ENCODE measurements at regions not wholly inside any gene's neighbourhood (a gene's known extent, or its start where the extent isn't known, plus 50 kb on each side); places are given as distances from the start of the nearest gene placed in this dataset.

GRCh38 chr3:64377942-64378341 lies 152.7 kb upstream of the PRICKLE2 start:
- ATAC-seq (no peak), DNase-seq (ENCODE audit: low read depth, low spot score) (no peak)
- no peak overlapping the region for H3K4me2 ChIP-seq (ENCODE audit: low read length)
- H3K9me2 ChIP-seq (ENCODE audit: insufficient read depth): no peaks in the 10 kb centered on the region
- no peak overlapping the region for H3K4me3 ChIP-seq (replicated peaks in 1 of 2; ENCODE audit: low read depth in 1 of 2, low read length in 2 of 2)
- ChIA-PET POLR2A (no interaction called here), CTCF (no interaction called here), RAD21 (ENCODE audit: low non-redundant PET in 1 of 2, low total read pairs in 2 of 2, uncharacterized antibody in 2 of 2, unreplicated experiment in 2 of 2) (no interaction called here)
- H3K79me2 ChIP-seq (ENCODE audit: insufficient read depth, low read length): no peaks in the 10 kb centered on the region
- BruUV-seq (replicated peaks): no TSS peak
- no peak for TF ChIP-seq EZH2 (IDR thresholded peaks at IDR 0.05)
- no peak for TF ChIP-seq POLR2AphosphoS5 (IDR thresholded peaks at IDR 0.05; ENCODE audit: low read depth, low read length)
- no peak for TF ChIP-seq EGR1 (IDR thresholded peaks at IDR 0.05; ENCODE audit: low read depth)
- no peak for TF ChIP-seq RAD21 (IDR thresholded peaks at IDR 0.05; ENCODE audit: low read depth)
- TF ChIP-seq FOSL1 (IDR thresholded peaks at IDR 0.05; ENCODE audit: low read depth): no peak
- no peak for TF ChIP-seq SRF (IDR thresholded peaks at IDR 0.05; ENCODE audit: low read depth)
- no peak for TF ChIP-seq REST (IDR thresholded peaks at IDR 0.05; ENCODE audit: low read depth)
- no peak for TF ChIP-seq ATF3 (IDR thresholded peaks at IDR 0.05)
- no peak for TF ChIP-seq SP1 (IDR thresholded peaks at IDR 0.05; ENCODE audit: low read depth)
- no peak for TF ChIP-seq MAX (IDR thresholded peaks at IDR 0.05)
- TF ChIP-seq TCF7L2 (IDR thresholded peaks at IDR 0.05; ENCODE audit: borderline replicate concordance, extremely low read depth, insufficient read depth, insufficient read length): no peak
- no peaks in the 10 kb centered on the region for H4K20me1 ChIP-seq (ENCODE audit: insufficient read depth)
- no peaks in the 10 kb centered on the region for H3K36me3 ChIP-seq (ENCODE audit: control insufficient read depth in 1 of 2, insufficient read depth in 2 of 2, low read length in 2 of 2)
- no peak overlapping the region for H3K9ac ChIP-seq (ENCODE audit: low read length)
- H2AFZ ChIP-seq (ENCODE audit: low read depth, low read length, poor library complexity, severe bottlenecking): no peak overlapping the region
- intact Hi-C loops (cut with micrococcal nuclease): no loop called here
- no peaks in the 10 kb centered on the region for H3K4me1 ChIP-seq (ENCODE audit: control insufficient read depth in 1 of 2, insufficient read depth in 2 of 2, low read length in 2 of 2)
- peaks cover 0 to 4% of the 10 kb centered on the region in 2 experiments; a peak in 1 of 4 replicates for H3K9me3 ChIP-seq (ENCODE audit: control insufficient read depth in 1 of 2, insufficient read depth in 1 of 2, low read depth in 1 of 2, low read length in 2 of 2)
- H3K27ac ChIP-seq (ENCODE audit: low read depth, low read length): no peak overlapping the region
- no peaks in the 10 kb centered on the region; the same call in 1 of the 2 replicates for H3K27me3 ChIP-seq (ENCODE audit: insufficient read depth, low read length)
